NB4 (cell line): ENCODE measurements at regions not wholly inside any gene's neighbourhood (a gene's known extent, or its start where the extent isn't known, plus 50 kb on each side); places are given as distances from the start of the nearest gene placed in this dataset.

Experiments used
- CTCF ChIP-seq: IDR thresholded peaks from one replicate; pipeline ENCODE4 v1.5.1; 2012; ENCODE audit warnings: low read depth, low read length
- TF ChIP-seq, protein P1 (sequence below): IDR thresholded peaks from 2 replicates; pipeline ENCODE4 v1.6.1; 2011; ENCODE audit warnings: low read depth, low read length

- TF ChIP-seq CTCF = no peak
- TF ChIP-seq, protein P1, sequence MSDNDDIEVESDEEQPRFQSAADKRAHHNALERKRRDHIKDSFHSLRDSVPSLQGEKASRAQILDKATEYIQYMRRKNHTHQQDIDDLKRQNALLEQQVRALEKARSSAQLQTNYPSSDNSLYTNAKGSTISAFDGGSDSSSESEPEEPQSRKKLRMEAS = no peak
Measured at GRCh38 chr17:71792966-71793365, 327.9 kb upstream of the SOX9 start.
